ENCODE measurements at regions not wholly inside any gene's neighbourhood (a gene's known extent, or its start where the extent isn't known, plus 50 kb on each side); places are given as distances from the start of the nearest gene placed in this dataset.

GRCh38 chr6:99152347-99152643 lies 197.2 kb downstream of the FAXC start:
- no TSS peak for BruUV-seq (replicated peaks)
- no peak overlapping the region for H2AFZ ChIP-seq (ENCODE audit: low read depth, low read length)
- no peaks in the 10 kb centered on the region for H4K20me1 ChIP-seq (replicated peaks; ENCODE audit: control insufficient read depth, insufficient read depth, low read length)
- H3K4me1 ChIP-seq (replicated peaks in 1 of 2; ENCODE audit: control insufficient read depth in 2 of 2, insufficient read depth in 2 of 2, low read length in 2 of 2): no peaks in the 10 kb centered on the region
- POLR2A ChIA-PET: no interaction called here
- intact Hi-C loops (cut with micrococcal nuclease): loop anchor here (5.0 kb wide), 1 partner anchor 90 kb away; no protein-coding TSS in a partner anchor
- no peak overlapping the region for H3K27ac ChIP-seq (ENCODE audit: extremely low read depth, low read depth, low read length)
- TF ChIP-seq ZNF282 (CRISPR knock-in tag; IDR thresholded peaks at IDR 0.05) (no peak), PRMT5 (CRISPR knock-in tag; IDR thresholded peaks at IDR 0.05) (no peak), MCM3 (IDR thresholded peaks at IDR 0.05) (no peak), CCAR2 (IDR thresholded peaks at IDR 0.05; ENCODE audit: low read depth, low read length) (no peak), CTCFL (IDR thresholded peaks at IDR 0.05; ENCODE audit: borderline replicate concordance, insufficient read depth, low read depth, low read length, poor library complexity, severe bottlenecking) (no peak), NUFIP1 (IDR thresholded peaks at IDR 0.05; ENCODE audit: partially characterized antibody) (no peak), PHF21A (IDR thresholded peaks at IDR 0.05; ENCODE audit: borderline replicate concordance, low read depth) (no peak), RBM22 (IDR thresholded peaks at IDR 0.05; ENCODE audit: low read depth, low read length, poor library complexity, severe bottlenecking) (no peak), ZNF655 (CRISPR knock-in tag; IDR thresholded peaks at IDR 0.05) (no peak), GATA2 (CRISPR knock-in tag; IDR thresholded peaks at IDR 0.05) (no peak), ZNF561 (CRISPR knock-in tag; conservative IDR thresholded peaks at IDR 0.05) (no peak), DIDO1 (tag; IDR thresholded peaks at IDR 0.05; ENCODE audit: low read depth) (no peak), CBX3 (IDR thresholded peaks at IDR 0.05; ENCODE audit: borderline replicate concordance in 1 of 2, low read length in 2 of 2) (no peak), CHCHD3 (CRISPR knock-in tag; IDR thresholded peaks at IDR 0.05) (no peak), CHD1 (IDR thresholded peaks at IDR 0.05; ENCODE audit: low read length) (no peak), TBP (optimal IDR thresholded peaks at IDR 0.05; ENCODE audit: low read depth, low read length) (no peak), NKRF (IDR thresholded peaks at IDR 0.05; ENCODE audit: borderline replicate concordance) (no peak), TEAD1 (CRISPR knock-in tag; IDR thresholded peaks at IDR 0.05) (no peak)
- H3K9me3 ChIP-seq (replicated peaks; ENCODE audit: control insufficient read depth, insufficient read depth, low read depth, low read length): no peaks in the 10 kb centered on the region
- FAIRE-seq (no peak), ATAC-seq (no peak), DNase-seq (ENCODE audit: extremely low read depth in 1 of 4, low spot score in 3 of 4) (no peak)
- no peak overlapping the region for H3K4me2 ChIP-seq (ENCODE audit: insufficient read depth, low read length)
- H3K79me2 ChIP-seq (ENCODE audit: control insufficient read depth, insufficient read depth, low read length): no peaks in the 10 kb centered on the region
- 0% methylated on average over 3 of the region's 3 CpGs for WGBS (ENCODE audit: insufficient coverage, low coverage, missing lambda C conversion rate)
- H3K9ac ChIP-seq (ENCODE audit: insufficient read depth in 1 of 2, low read depth in 2 of 2, low read length in 2 of 2): no peak overlapping the region
- no peaks in the 10 kb centered on the region for H3K27me3 ChIP-seq (ENCODE audit: control insufficient read depth in 2 of 2, insufficient read depth in 2 of 2, low read length in 2 of 2)
- H3K36me3 ChIP-seq (ENCODE audit: control insufficient read depth, insufficient read depth, low read length): no peaks in the 10 kb centered on the region
- H3K9me1 ChIP-seq (ENCODE audit: control insufficient read depth, insufficient read depth, low read length): no peaks in the 10 kb centered on the region
- no peak overlapping the region for H3K4me3 ChIP-seq
- CTCF ChIA-PET (ENCODE audit: low intra/inter-chr PET ratio): interaction anchor here (1.5 kb wide), 1 partner anchor 90 kb away, joined by 5 read pairs; no protein-coding TSS in a partner anchor
- in situ Hi-C loops (cut with MboI): no loop called here

Data from K562 (cell line).